Ishikawa (cell line): ENCODE measurements at regions not wholly inside any gene's neighbourhood (a gene's known extent, or its start where the extent isn't known, plus 50 kb on each side); places are given as distances from the start of the nearest gene placed in this dataset.

Source experiments
- RAD21 ChIP-seq: IDR thresholded peaks from 2 replicates; pipeline ENCODE4 v1.6.1; 2012; ENCODE audit warnings: low read depth
- TCF12 ChIP-seq: IDR thresholded peaks from 2 replicates; pipeline ENCODE4 v1.6.1; 2012; ENCODE audit warnings: low read depth
- TEAD4 ChIP-seq: IDR thresholded peaks from 2 replicates; pipeline ENCODE4 v1.6.1; 2012
- TF ChIP-seq, protein P1 (sequence below): IDR thresholded peaks from 2 replicates; pipeline ENCODE4 v1.6.1; 2012; ENCODE audit warnings: low read depth, mild to moderate bottlenecking

DNA sequence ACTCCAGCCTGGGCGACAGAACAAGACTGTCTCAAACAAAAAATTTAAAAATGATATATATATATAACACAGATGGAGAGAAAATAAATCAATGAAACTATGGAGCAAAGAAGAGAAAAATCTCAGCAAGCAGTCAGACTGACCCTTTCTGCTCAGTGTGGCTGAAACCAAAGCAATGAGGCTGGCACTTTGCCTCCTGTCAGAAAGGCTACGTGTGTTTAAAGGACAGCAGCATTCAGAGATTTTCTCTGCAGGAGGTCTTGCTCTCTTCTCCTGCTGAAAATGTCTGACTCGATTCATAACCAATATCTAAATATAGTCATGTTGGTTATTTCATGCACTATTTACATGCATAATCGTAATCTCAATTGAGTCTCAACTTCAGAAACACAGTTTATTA is 527.0 kb upstream of the JARID2 start:
- TF ChIP-seq TCF12 (no peak), RAD21 (no peak), TEAD4 (no peak)
- TF ChIP-seq, protein P1, sequence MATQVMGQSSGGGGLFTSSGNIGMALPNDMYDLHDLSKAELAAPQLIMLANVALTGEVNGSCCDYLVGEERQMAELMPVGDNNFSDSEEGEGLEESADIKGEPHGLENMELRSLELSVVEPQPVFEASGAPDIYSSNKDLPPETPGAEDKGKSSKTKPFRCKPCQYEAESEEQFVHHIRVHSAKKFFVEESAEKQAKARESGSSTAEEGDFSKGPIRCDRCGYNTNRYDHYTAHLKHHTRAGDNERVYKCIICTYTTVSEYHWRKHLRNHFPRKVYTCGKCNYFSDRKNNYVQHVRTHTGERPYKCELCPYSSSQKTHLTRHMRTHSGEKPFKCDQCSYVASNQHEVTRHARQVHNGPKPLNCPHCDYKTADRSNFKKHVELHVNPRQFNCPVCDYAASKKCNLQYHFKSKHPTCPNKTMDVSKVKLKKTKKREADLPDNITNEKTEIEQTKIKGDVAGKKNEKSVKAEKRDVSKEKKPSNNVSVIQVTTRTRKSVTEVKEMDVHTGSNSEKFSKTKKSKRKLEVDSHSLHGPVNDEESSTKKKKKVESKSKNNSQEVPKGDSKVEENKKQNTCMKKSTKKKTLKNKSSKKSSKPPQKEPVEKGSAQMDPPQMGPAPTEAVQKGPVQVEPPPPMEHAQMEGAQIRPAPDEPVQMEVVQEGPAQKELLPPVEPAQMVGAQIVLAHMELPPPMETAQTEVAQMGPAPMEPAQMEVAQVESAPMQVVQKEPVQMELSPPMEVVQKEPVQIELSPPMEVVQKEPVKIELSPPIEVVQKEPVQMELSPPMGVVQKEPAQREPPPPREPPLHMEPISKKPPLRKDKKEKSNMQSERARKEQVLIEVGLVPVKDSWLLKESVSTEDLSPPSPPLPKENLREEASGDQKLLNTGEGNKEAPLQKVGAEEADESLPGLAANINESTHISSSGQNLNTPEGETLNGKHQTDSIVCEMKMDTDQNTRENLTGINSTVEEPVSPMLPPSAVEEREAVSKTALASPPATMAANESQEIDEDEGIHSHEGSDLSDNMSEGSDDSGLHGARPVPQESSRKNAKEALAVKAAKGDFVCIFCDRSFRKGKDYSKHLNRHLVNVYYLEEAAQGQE = no peak
